OCI-LY3 (cell line): ENCODE measurements at regions not wholly inside any gene's neighbourhood (a gene's known extent, or its start where the extent isn't known, plus 50 kb on each side); places are given as distances from the start of the nearest gene placed in this dataset.

ENCODE experiments used
- H2AFZ ChIP-seq: fragments of 200-600, 300-600 bp; shearing (Covaris generic); 2 replicates; pipeline ENCODE4 v1.6.0; 2014; ENCODE audit warnings: antibody characterized with exemption, low read depth, low read length
- H3K27ac ChIP-seq: fragments of 200-600, 300-600 bp; sonication (generic); 2 replicates; pipeline ENCODE4 v1.5.1; 2014; ENCODE audit warnings: mild to moderate bottlenecking, low read length, moderate library complexity, mixed read lengths
- H3K27me3 ChIP-seq: fragments of 200-600, 300-600 bp; sonication (generic); 2 replicates; pipeline ENCODE4 v1.6.1; 2014; ENCODE audit warnings: low read depth, low read length, mixed read lengths
- H3K36me3 ChIP-seq: fragments of 200-600, 300-600 bp; sonication (generic); replicated peaks from 2 replicates; pipeline ENCODE3; 2014; ENCODE audit warnings: low read depth, low read length, mixed read lengths
- H3K4me1 ChIP-seq: fragments of 300-600, 200-600 bp; sonication (generic); 2 replicates; pipeline ENCODE4 v1.6.1; 2014; ENCODE audit warnings: low read length, mixed read lengths
- H3K4me2 ChIP-seq: fragments of 200-600, 300-600 bp; sonication (generic); 2 replicates; pipeline ENCODE4 v1.6.1; 2014; ENCODE audit warnings: low read length, mixed read lengths
- H3K4me3 ChIP-seq: fragments of 300-600, 200-600 bp; sonication (generic); 2 replicates; pipeline ENCODE4 v1.5.1; 2014; ENCODE audit warnings: antibody characterized with exemption, mild to moderate bottlenecking, low read length, moderate library complexity
- H3K79me2 ChIP-seq: fragments of 300-600, 200-600 bp; shearing (Covaris generic); 2 replicates; pipeline ENCODE4 v1.6.1; 2014; ENCODE audit warnings: mild to moderate bottlenecking, low read length, mixed read lengths
- H3K9ac ChIP-seq: fragments of 300-600, 200-600 bp; shearing (Covaris generic); 2 replicates; pipeline ENCODE4 v1.6.0; 2014; ENCODE audit warnings: mild to moderate bottlenecking, low read length, moderate library complexity
- H3K9me3 ChIP-seq: fragments of 200-600, 300-600 bp; shearing (Covaris generic); 2 replicates; pipeline ENCODE4 v1.6.1; 2014; ENCODE audit warnings: low read length, mixed read lengths; ENCODE audit not compliant: insufficient read depth
- H4K20me1 ChIP-seq: fragments of 200-600, 300-600 bp; sonication (generic); 2 replicates; pipeline ENCODE4 v1.6.1; 2016; ENCODE audit warnings: low read length, mixed read lengths; ENCODE audit not compliant: insufficient read depth
- EZH2phosphoT487 ChIP-seq: fragments of 200-600 bp; shearing (Covaris generic); IDR thresholded peaks from 2 replicates; pipeline ENCODE4 v1.6.1; 2018; ENCODE audit warnings: antibody characterized with exemption, mixed run types, low read depth
- TF ChIP-seq, protein P1 (sequence below): fragments of 200-600, 300-600 bp; sonication (generic); IDR thresholded peaks from 2 replicates; pipeline ENCODE4 v1.5.1; 2014; ENCODE audit warnings: antibody characterized with exemption, low read length, low read depth

DNA sequence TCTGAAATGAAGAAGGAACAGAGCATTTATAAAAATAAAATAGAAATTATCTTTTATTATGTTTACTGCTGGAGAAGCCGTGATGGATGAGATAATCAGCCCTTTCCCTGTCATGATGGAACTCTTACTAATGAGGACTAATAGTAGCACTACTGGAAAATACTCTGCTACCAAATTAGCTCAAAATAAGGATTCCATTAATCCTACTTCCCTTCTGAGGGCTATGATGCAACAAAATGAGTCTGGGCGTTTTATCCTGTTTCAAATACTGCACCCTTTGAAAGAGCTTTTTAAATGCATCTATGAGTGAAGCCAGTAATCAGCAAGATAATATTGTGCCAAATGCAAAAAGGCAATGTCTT, 59.3 kb upstream of the CARMIL1 start:
- H3K4me1 ChIP-seq, result no peaks in the 10 kb centered on the region
- no peak overlapping the region for H3K4me3 ChIP-seq
- no peaks in the 10 kb centered on the region for H4K20me1 ChIP-seq
- peaks cover 6% of the 10 kb centered on the region; the same call in 1 of the 2 replicates for H3K27me3 ChIP-seq
- H3K27ac ChIP-seq, result no peak overlapping the region
- no peaks in the 10 kb centered on the region for H3K9me3 ChIP-seq
- TF ChIP-seq EZH2phosphoT487, result no peak
- TF ChIP-seq, protein P1, sequence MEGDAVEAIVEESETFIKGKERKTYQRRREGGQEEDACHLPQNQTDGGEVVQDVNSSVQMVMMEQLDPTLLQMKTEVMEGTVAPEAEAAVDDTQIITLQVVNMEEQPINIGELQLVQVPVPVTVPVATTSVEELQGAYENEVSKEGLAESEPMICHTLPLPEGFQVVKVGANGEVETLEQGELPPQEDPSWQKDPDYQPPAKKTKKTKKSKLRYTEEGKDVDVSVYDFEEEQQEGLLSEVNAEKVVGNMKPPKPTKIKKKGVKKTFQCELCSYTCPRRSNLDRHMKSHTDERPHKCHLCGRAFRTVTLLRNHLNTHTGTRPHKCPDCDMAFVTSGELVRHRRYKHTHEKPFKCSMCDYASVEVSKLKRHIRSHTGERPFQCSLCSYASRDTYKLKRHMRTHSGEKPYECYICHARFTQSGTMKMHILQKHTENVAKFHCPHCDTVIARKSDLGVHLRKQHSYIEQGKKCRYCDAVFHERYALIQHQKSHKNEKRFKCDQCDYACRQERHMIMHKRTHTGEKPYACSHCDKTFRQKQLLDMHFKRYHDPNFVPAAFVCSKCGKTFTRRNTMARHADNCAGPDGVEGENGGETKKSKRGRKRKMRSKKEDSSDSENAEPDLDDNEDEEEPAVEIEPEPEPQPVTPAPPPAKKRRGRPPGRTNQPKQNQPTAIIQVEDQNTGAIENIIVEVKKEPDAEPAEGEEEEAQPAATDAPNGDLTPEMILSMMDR, result no peak
- H2AFZ ChIP-seq, result no peak overlapping the region
- H3K79me2 ChIP-seq, result no peaks in the 10 kb centered on the region
- H3K9ac ChIP-seq, result no peak overlapping the region
- no peaks in the 10 kb centered on the region for H3K36me3 ChIP-seq
- H3K4me2 ChIP-seq, result no peak overlapping the region

DNA sequence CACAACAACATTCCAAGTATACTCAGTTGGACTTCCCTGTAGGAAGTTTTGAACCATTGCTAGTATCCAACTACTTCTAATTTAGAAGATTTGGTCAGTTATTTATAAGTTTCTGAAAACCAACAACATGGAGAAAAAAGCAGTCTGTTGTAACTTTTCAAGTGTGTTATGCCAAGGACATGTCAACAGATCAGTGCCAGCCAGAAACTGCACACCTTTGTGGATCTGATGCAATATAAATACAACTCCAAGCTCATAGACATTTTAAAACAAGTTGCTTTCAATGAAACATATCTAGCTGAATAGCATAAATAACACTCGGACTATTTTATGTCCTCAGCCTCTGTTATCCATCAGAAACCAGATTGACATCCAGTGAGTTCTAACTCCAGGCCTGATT, 58.3 kb upstream of the CARMIL1 start:
- H3K9ac ChIP-seq, result no peak overlapping the region
- H3K9me3 ChIP-seq, result no peaks in the 10 kb centered on the region
- TF ChIP-seq, protein P1, result no peak
- no peak for TF ChIP-seq EZH2phosphoT487
- H3K36me3 ChIP-seq, result no peaks in the 10 kb centered on the region
- no peak overlapping the region for H3K27ac ChIP-seq
- H2AFZ ChIP-seq, result no peak overlapping the region
- H3K4me1 ChIP-seq, result no peaks in the 10 kb centered on the region
- no peak overlapping the region for H3K4me3 ChIP-seq
- no peaks in the 10 kb centered on the region for H4K20me1 ChIP-seq
- peaks cover 10% of the 10 kb centered on the region; the same call in 1 of the 2 replicates for H3K27me3 ChIP-seq
- H3K4me2 ChIP-seq, result no peak overlapping the region
- H3K79me2 ChIP-seq, result no peaks in the 10 kb centered on the region

- H3K27me3 ChIP-seq, result peaks cover 10% of the 10 kb centered on the region; the same call in 1 of the 2 replicates
- H3K4me2 ChIP-seq, result no peak overlapping the region
- no peak overlapping the region for H2AFZ ChIP-seq
Observed at GRCh38 chr6:25222006-25222678, 57.0 kb upstream of the CARMIL1 start.

DNA sequence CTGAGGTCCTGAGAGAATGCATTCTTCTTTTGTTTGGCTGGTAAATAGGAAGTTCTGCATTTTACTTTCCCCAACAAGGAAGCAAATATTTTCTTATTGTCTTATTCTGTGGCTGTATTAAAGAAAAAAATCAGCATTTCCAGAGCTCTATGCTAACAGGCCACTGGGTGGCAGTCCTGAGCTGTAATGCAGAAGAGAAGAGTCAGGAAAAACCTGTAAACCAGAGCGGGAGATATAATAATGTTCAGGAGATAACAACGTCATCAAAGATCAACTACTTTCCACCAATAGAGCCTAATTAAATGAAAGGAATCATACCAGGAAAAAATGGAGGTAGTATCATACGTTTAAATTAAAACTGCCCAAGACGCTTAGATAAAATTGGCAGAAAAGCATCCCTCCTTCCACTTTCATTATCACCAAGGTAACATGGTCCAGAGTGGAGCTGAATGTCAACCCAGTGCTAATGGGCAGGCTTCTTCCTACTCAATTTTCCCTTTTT, 55.6 kb upstream of the CARMIL1 start:
- H3K4me3 ChIP-seq, result peak overlapping the region; percentile 44
- TF ChIP-seq, protein P1, result peak; percentile 83
- no peak for TF ChIP-seq EZH2phosphoT487
- H3K79me2 ChIP-seq, result no peaks in the 10 kb centered on the region
- H3K9me3 ChIP-seq, result no peaks in the 10 kb centered on the region
- no peak overlapping the region for H3K9ac ChIP-seq
- H4K20me1 ChIP-seq, result no peaks in the 10 kb centered on the region
- peaks cover 10% of the 10 kb centered on the region; the same call in 1 of the 2 replicates for H3K27me3 ChIP-seq
- no peaks in the 10 kb centered on the region for H3K4me1 ChIP-seq
- H2AFZ ChIP-seq, result 0 out of 2 replicates have a peak overlapping the region, but pooled peaks have one; percentile 17
- no peak overlapping the region for H3K27ac ChIP-seq
- no peaks in the 10 kb centered on the region for H3K36me3 ChIP-seq
- peak overlapping the region; percentile 51 for H3K4me2 ChIP-seq

More at GRCh38 chr6:25222006-25222678, 57.0 kb upstream of the CARMIL1 start:
- H3K4me1 ChIP-seq, result no peaks in the 10 kb centered on the region
- no peaks in the 10 kb centered on the region for H3K79me2 ChIP-seq
- H3K27ac ChIP-seq, result no peak overlapping the region
- no peak overlapping the region for H3K9ac ChIP-seq
- no peaks in the 10 kb centered on the region for H4K20me1 ChIP-seq
- H3K9me3 ChIP-seq, result no peaks in the 10 kb centered on the region
- H3K4me3 ChIP-seq, result no peak overlapping the region
- H3K36me3 ChIP-seq, result no peaks in the 10 kb centered on the region
- TF ChIP-seq, protein P1, result no peak
- TF ChIP-seq EZH2phosphoT487, result no peak
